Endodermal cell (in vitro differentiated cells): ENCODE measurements at regions not wholly inside any gene's neighbourhood (a gene's known extent, or its start where the extent isn't known, plus 50 kb on each side); places are given as distances from the start of the nearest gene placed in this dataset.

Source experiments
- DNase-seq: peaks from one replicate; pipeline ENCODE4 v3.0.0-alpha.2; 2017
- H3K27ac ChIP-seq: 2 replicates; pipeline ENCODE4 v1.5.1; 2013; ENCODE audit warnings: mild to moderate bottlenecking, low read depth, low read length, moderate library complexity
- H3K27me3 ChIP-seq: 2 replicates; pipeline ENCODE4 v1.6.1; 2013; ENCODE audit warnings: mild to moderate bottlenecking, low read length, moderate library complexity; ENCODE audit not compliant: insufficient read depth, control insufficient read depth, poor library complexity, severe bottlenecking
- H3K36me3 ChIP-seq: 2 replicates; pipeline ENCODE4 v1.7.0; 2013; ENCODE audit warnings: mild to moderate bottlenecking, low read length, moderate library complexity; ENCODE audit not compliant: control insufficient read depth, insufficient read depth
- H3K4me1 ChIP-seq: one replicate; pipeline ENCODE4 v1.7.0; 2013; ENCODE audit warnings: low read length; ENCODE audit not compliant: control insufficient read depth, insufficient read depth
- H3K4me3 ChIP-seq: 2 replicates; pipeline ENCODE4 v1.5.1; 2013; ENCODE audit warnings: mild to moderate bottlenecking, low read length, moderate library complexity
- H3K9ac ChIP-seq: 2 replicates; pipeline ENCODE4 v1.6.1; 2013; ENCODE audit warnings: mild to moderate bottlenecking, low read length, moderate library complexity; ENCODE audit not compliant: poor library complexity, severe bottlenecking; ENCODE audit errors: extremely low read depth
- H3K9me3 ChIP-seq: 2 replicates; pipeline ENCODE4 v1.6.1; 2013; ENCODE audit warnings: mild to moderate bottlenecking, low read length, moderate library complexity; ENCODE audit not compliant: control insufficient read depth
- H3K27ac Mint-ChIP-seq: 2 replicates; pipeline ENCODE4 v1.8.0; 2020; ENCODE audit warnings: mixed read lengths
- H3K27me3 Mint-ChIP-seq: 2 replicates; pipeline ENCODE4 v1.8.0; 2021; ENCODE audit warnings: mild to moderate bottlenecking, mixed read lengths; ENCODE audit not compliant: insufficient read depth
- H3K36me3 Mint-ChIP-seq: 2 replicates; pipeline ENCODE4 v1.8.0; 2020; ENCODE audit warnings: low read depth, mixed read lengths
- H3K4me1 Mint-ChIP-seq: 2 replicates; pipeline ENCODE4 v1.8.0; 2020; ENCODE audit warnings: mixed read lengths
- H3K4me3 Mint-ChIP-seq: 2 replicates; pipeline ENCODE4 v1.8.0; 2020; ENCODE audit warnings: mild to moderate bottlenecking, moderate library complexity, mixed read lengths
- H3K9me3 Mint-ChIP-seq: 2 replicates; pipeline ENCODE4 v1.8.0; 2020; ENCODE audit warnings: mild to moderate bottlenecking, mixed read lengths
- WGBS, 2 experiments: methylation state at CpG; one replicate each; pipeline versions ENCODE4 v1.1.5 to v1.1.7; 2013; ENCODE audit warnings: missing lambda C conversion rate in 2 of 2, mixed read lengths in 1 of 2; ENCODE audit not compliant: insufficient coverage in 1 of 2, insufficient read length in 1 of 2; 5-methylcytosine and 5-hydroxymethylcytosine counted together
- TF ChIP-seq, protein P1 (sequence below): fragments of 200-600 bp; sonication (generic); conservative IDR thresholded peaks from 2 replicates; pipeline ENCODE4 v1.5.0; 2021; ENCODE audit warnings: antibody characterized with exemption, mild to moderate bottlenecking

DNA sequence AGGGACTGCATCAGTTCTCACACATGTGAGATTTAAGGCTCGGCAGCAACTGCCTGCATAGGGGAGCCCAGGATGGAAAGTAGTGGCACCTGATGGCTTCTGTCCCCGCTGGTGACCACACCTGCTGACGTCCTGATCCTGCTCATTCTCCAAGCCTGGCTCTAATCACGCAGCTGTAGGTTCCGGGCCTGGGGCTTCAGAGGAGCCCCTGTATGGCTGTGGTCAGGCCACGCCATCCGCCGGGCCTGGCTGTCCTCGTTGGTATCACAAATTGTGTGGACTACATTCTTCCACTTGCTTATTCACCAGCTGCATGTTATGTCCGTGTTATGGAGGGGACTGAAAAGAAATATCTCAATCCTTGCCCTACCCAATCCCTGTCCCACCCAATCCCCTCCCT, 580.0 kb downstream of the TBC1D22A start:
- H3K36me3 Mint-ChIP-seq: peaks cover under 1% of the 10 kb centered on the region
- H3K27me3 Mint-ChIP-seq: no peaks in the 10 kb centered on the region
- no peak overlapping the region for H3K27ac ChIP-seq
- no peak for DNase-seq
- no peaks in the 10 kb centered on the region for H3K27me3 ChIP-seq
- peaks cover 79% of the 10 kb centered on the region for H3K9me3 Mint-ChIP-seq
- no peak overlapping the region for H3K9ac ChIP-seq
- peaks cover 34% of the 10 kb centered on the region for H3K9me3 ChIP-seq
- no peak overlapping the region for H3K4me3 ChIP-seq
- H3K4me1 Mint-ChIP-seq: no peaks in the 10 kb centered on the region
- H3K4me1 ChIP-seq: no peaks in the 10 kb centered on the region
- no peak overlapping the region for H3K4me3 Mint-ChIP-seq
- H3K27ac Mint-ChIP-seq: no peak overlapping the region
- TF ChIP-seq, protein P1, sequence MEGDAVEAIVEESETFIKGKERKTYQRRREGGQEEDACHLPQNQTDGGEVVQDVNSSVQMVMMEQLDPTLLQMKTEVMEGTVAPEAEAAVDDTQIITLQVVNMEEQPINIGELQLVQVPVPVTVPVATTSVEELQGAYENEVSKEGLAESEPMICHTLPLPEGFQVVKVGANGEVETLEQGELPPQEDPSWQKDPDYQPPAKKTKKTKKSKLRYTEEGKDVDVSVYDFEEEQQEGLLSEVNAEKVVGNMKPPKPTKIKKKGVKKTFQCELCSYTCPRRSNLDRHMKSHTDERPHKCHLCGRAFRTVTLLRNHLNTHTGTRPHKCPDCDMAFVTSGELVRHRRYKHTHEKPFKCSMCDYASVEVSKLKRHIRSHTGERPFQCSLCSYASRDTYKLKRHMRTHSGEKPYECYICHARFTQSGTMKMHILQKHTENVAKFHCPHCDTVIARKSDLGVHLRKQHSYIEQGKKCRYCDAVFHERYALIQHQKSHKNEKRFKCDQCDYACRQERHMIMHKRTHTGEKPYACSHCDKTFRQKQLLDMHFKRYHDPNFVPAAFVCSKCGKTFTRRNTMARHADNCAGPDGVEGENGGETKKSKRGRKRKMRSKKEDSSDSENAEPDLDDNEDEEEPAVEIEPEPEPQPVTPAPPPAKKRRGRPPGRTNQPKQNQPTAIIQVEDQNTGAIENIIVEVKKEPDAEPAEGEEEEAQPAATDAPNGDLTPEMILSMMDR: no peak
- WGBS, 2 experiments: 79 to 81% methylated on average over 7 to 10 of the region's 10 CpGs
- no peaks in the 10 kb centered on the region for H3K36me3 ChIP-seq

- Mint-ChIP-seq H3K36me3 (peaks cover 2% of the 10 kb centered on the region), H3K9me3 (peaks cover 85% of the 10 kb centered on the region), H3K27ac (no peak overlapping the region), H3K4me1 (no peaks in the 10 kb centered on the region), H3K27me3 (no peaks in the 10 kb centered on the region), H3K4me3 (no peak overlapping the region)
- Histone ChIP-seq H3K9ac (no peak overlapping the region), H3K27me3 (no peaks in the 10 kb centered on the region), H3K9me3 (peaks cover 43% of the 10 kb centered on the region), H3K4me3 (no peak overlapping the region), H3K4me1 (no peaks in the 10 kb centered on the region), H3K36me3 (no peaks in the 10 kb centered on the region), H3K27ac (no peak overlapping the region)
- TF ChIP-seq, protein P1: no peak
- DNase-seq: no peak
- WGBS, 2 experiments: 87 to 93% methylated on average over 6 to 7 of the region's 7 CpGs
Measured at GRCh38 chr22:47341464-47341863, 579.0 kb downstream of the TBC1D22A start.

DNA sequence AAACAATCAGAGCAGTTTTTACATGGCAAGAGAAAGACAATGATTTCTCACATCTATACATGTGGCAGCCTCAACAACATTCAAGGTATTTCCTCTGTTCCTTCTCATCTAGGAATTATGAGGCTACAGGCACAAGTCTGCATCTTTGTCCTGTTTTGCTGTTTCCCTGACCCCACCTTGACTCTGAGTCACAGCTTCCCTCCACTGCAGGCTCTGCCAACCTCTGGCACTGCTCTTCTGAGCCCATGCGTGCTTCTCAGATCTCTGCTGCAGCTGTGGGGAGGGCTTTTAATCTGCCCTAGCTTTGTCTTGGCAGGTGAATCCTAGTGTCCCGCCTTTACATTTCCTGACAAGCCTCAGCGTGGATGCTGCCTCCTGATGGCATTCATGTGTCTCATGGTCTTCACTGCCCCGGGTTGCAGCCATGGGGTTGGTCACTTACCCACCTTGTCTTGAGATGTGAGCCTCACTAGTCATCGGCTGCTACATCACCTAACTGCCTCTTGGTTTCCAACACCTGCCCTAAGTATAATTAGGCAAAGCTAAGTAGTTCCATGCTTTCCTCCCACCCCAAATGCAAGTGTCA, 578.5 kb downstream of the TBC1D22A start:
- peaks cover 48% of the 10 kb centered on the region for H3K9me3 ChIP-seq
- WGBS, 2 experiments: 50 to 65% methylated on average over 3 to 5 of the region's 5 CpGs
- H3K27me3 Mint-ChIP-seq: no peaks in the 10 kb centered on the region
- TF ChIP-seq, protein P1: no peak
- peaks cover 86% of the 10 kb centered on the region for H3K9me3 Mint-ChIP-seq
- no peak overlapping the region for H3K4me3 ChIP-seq
- no peaks in the 10 kb centered on the region for H3K4me1 ChIP-seq
- H3K36me3 Mint-ChIP-seq: peaks cover 2% of the 10 kb centered on the region
- H3K4me3 Mint-ChIP-seq: no peak overlapping the region
- H3K27me3 ChIP-seq: no peaks in the 10 kb centered on the region
- no peak for DNase-seq
- H3K4me1 Mint-ChIP-seq: no peaks in the 10 kb centered on the region
- H3K27ac ChIP-seq: no peak overlapping the region
- no peak overlapping the region for H3K9ac ChIP-seq
- no peaks in the 10 kb centered on the region for H3K36me3 ChIP-seq
- H3K27ac Mint-ChIP-seq: no peak overlapping the region
